ENCODE measurements at regions not wholly inside any gene's neighbourhood (a gene's known extent, or its start where the extent isn't known, plus 50 kb on each side); places are given as distances from the start of the nearest gene placed in this dataset.
A peak's percentile ranks its signal among the peaks of the same experiment; 100 is the strongest.

- no peak for DNase-seq (ENCODE audit: low read depth)
Measured at GRCh38 chr1:218575079-218575478, 229.9 kb downstream of the TGFB2 start.

GRCh38 chr1:218575856-218576255 is 230.7 kb downstream of the TGFB2 start:
- no peak for DNase-seq (ENCODE audit: low read depth)

- no peak for DNase-seq (ENCODE audit: low read depth)
Measured at GRCh38 chr1:218582646-218583045, 237.5 kb downstream of the TGFB2 start.

GRCh38 chr1:218584418-218585155 is 239.5 kb downstream of the TGFB2 start:
- peak; percentile 80 for DNase-seq (ENCODE audit: low read depth)

GRCh38 chr1:218585511-218586184 is 240.5 kb downstream of the TGFB2 start:
- DNase-seq (ENCODE audit: low read depth) = peak; percentile 80

GRCh38 chr1:218587900-218588299 is 242.8 kb downstream of the TGFB2 start:
- no peak for DNase-seq (ENCODE audit: low read depth)

- DNase-seq (ENCODE audit: low read depth) = no peak
Measured at GRCh38 chr1:218588540-218589172, 243.5 kb downstream of the TGFB2 start.

GRCh38 chr1:218589487-218589886 is 244.4 kb downstream of the TGFB2 start:
- no peak for DNase-seq (ENCODE audit: low read depth)

- DNase-seq (ENCODE audit: low read depth) = no peak
Measured at GRCh38 chr1:218591966-218592365, 246.8 kb downstream of the TGFB2 start.

- peak; percentile 25 for DNase-seq (ENCODE audit: low read depth)
Measured at GRCh38 chr1:218592688-218593087, 247.6 kb downstream of the TGFB2 start.

GRCh38 chr1:218600968-218601367 is 255.8 kb downstream of the TGFB2 start:
- no peak for DNase-seq (ENCODE audit: low read depth)

GRCh38 chr1:218604217-218604616 is 259.1 kb downstream of the TGFB2 start:
- DNase-seq (ENCODE audit: low read depth) = no peak

- DNase-seq (ENCODE audit: low read depth) = no peak
Measured at GRCh38 chr1:218611916-218612585, 266.9 kb downstream of the TGFB2 start.

- no peak for DNase-seq (ENCODE audit: low read depth)
Measured at GRCh38 chr1:218613105-218613504, 268.0 kb downstream of the TGFB2 start.

- no peak for DNase-seq (ENCODE audit: low read depth)
Measured at GRCh38 chr1:218614031-218614430, 268.9 kb downstream of the TGFB2 start.

- DNase-seq (ENCODE audit: low read depth) = peak; percentile 12
Measured at GRCh38 chr1:218616681-218617080, 271.5 kb downstream of the TGFB2 start.

GRCh38 chr1:218617986-218618385 is 272.9 kb downstream of the TGFB2 start:
- no peak for DNase-seq (ENCODE audit: low read depth)

GRCh38 chr1:218620956-218621355 is 275.8 kb downstream of the TGFB2 start:
- peak; percentile 31 for DNase-seq (ENCODE audit: low read depth)

GRCh38 chr1:218624052-218624451 is 278.9 kb downstream of the TGFB2 start:
- DNase-seq (ENCODE audit: low read depth) = no peak

- DNase-seq (ENCODE audit: low read depth) = no peak
Measured at GRCh38 chr1:218625393-218625792, 280.3 kb downstream of the TGFB2 start.

- DNase-seq (ENCODE audit: low read depth) = no peak
Measured at GRCh38 chr1:218633238-218633988, 288.3 kb downstream of the TGFB2 start.

GRCh38 chr1:218634212-218634611 is 289.1 kb downstream of the TGFB2 start:
- DNase-seq (ENCODE audit: low read depth) = no peak

Measured in Daoy (cell line).